GM23248 (cell line): ENCODE measurements at regions not wholly inside any gene's neighbourhood (a gene's known extent, or its start where the extent isn't known, plus 50 kb on each side); places are given as distances from the start of the nearest gene placed in this dataset.

Experiments
- DNase-seq: peaks from one replicate; pipeline ENCODE4 v3.0.0-alpha.2; 2015
- H2AFZ ChIP-seq: fragments of 200-600 bp; sonication (generic); 2 replicates; pipeline ENCODE4 v1.6.1; 2016; ENCODE audit warnings: antibody characterized with exemption
- H3F3A ChIP-seq: fragments of 200-600 bp; sonication (generic); 2 replicates; pipeline ENCODE4 v1.6.1; 2016; ENCODE audit warnings: mild to moderate bottlenecking, antibody characterized with exemption, mixed run types; ENCODE audit not compliant: insufficient read depth
- H3K27ac ChIP-seq: fragments of 200-600 bp; sonication (generic); 2 replicates; pipeline ENCODE4 v1.5.1; 2016; ENCODE audit warnings: mild to moderate bottlenecking
- H3K27me3 ChIP-seq: fragments of 200-600 bp; sonication (generic); replicated peaks from 2 replicates; pipeline ENCODE4 v1.6.1; 2016; ENCODE audit warnings: mild to moderate bottlenecking; ENCODE audit not compliant: insufficient read depth
- H3K36me3 ChIP-seq: fragments of 200-600 bp; sonication (generic); 2 replicates; pipeline ENCODE4 v1.6.1; 2016; ENCODE audit warnings: low read depth, mild to moderate bottlenecking
- H3K4me1 ChIP-seq: fragments of 200-600 bp; sonication (generic); 2 replicates; pipeline ENCODE4 v1.6.1; 2016; ENCODE audit warnings: mild to moderate bottlenecking; ENCODE audit not compliant: insufficient read depth
- H3K4me2 ChIP-seq: fragments of 200-600 bp; sonication (generic); one replicate; pipeline ENCODE4 v1.6.1; 2016; ENCODE audit warnings: mild to moderate bottlenecking; ENCODE audit not compliant: unreplicated experiment
- H3K4me3 ChIP-seq: fragments of 200-600 bp; sonication (generic); 2 replicates; pipeline ENCODE4 v1.5.1; 2016; ENCODE audit warnings: mild to moderate bottlenecking
- H3K79me2 ChIP-seq: fragments of 200-600 bp; sonication (generic); 2 replicates; pipeline ENCODE4 v1.6.1; 2016; ENCODE audit warnings: mild to moderate bottlenecking; ENCODE audit not compliant: insufficient read depth
- H3K9ac ChIP-seq: fragments of 200-600 bp; sonication (generic); 2 replicates; pipeline ENCODE4 v1.6.1; 2016; ENCODE audit warnings: mild to moderate bottlenecking
- H3K9me2 ChIP-seq: fragments of 200-600 bp; sonication (generic); 2 replicates; pipeline ENCODE4 v1.6.1; 2016; ENCODE audit warnings: mixed run types, mild to moderate bottlenecking, moderate library complexity; ENCODE audit not compliant: insufficient read depth
- H3K9me3 ChIP-seq: fragments of 200-600 bp; sonication (generic); one replicate; pipeline ENCODE4 v1.6.1; 2017; ENCODE audit warnings: low read depth
- H4K20me1 ChIP-seq: fragments of 200-600 bp; sonication (generic); 2 replicates; pipeline ENCODE4 v1.6.0; 2016; ENCODE audit not compliant: insufficient read depth
- EZH2 ChIP-seq: fragments of 200-600 bp; sonication (generic); IDR thresholded peaks from 2 replicates; pipeline ENCODE4 v1.6.1; 2018; ENCODE audit warnings: antibody characterized with exemption, mild to moderate bottlenecking; ENCODE audit not compliant: insufficient read depth, poor library complexity, severe bottlenecking
- EZH2phosphoT487 ChIP-seq: fragments of 200-600 bp; sonication (generic); IDR thresholded peaks from 2 replicates; pipeline ENCODE4 v1.6.1; 2018; ENCODE audit warnings: antibody characterized with exemption, moderate library complexity, mild to moderate bottlenecking, low read depth; ENCODE audit not compliant: insufficient read depth
- WGBS, 2 experiments: methylation state at CpG; one replicate each; pipeline ENCODE4 v1.1.6; 2015 to 2017; ENCODE audit warnings: low lambda C conversion rate in 2 of 2, low coverage in 1 of 2; ENCODE audit errors: missing lambda C conversion rate in 2 of 2; 5-methylcytosine and 5-hydroxymethylcytosine counted together
- in situ Hi-C: fragments of 300-500 bp; cut with MboI; formaldehyde crosslinking; loops from 2 replicates; pipeline ENCODE4 v1.15.0; 2020

DNA sequence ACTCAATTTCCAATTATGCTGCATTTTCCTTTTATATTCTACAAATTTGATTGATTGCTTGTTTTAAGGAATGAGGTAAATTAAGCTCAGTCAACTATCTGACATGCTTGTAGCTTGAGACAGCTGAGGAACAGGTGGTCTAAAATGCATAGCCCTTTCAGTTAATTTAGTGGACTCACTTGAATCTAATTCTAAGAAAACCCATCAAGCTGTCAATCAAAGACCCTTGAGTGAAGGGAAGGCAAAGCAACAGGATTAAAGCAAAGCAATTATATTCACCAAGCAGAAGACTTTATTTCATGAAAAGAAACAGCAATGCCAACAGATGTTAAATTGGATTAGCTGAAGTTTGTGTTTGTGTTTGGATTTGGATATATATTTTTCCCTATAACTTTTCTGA lies 228.5 kb downstream of the ARPP21 start:
- in situ Hi-C loops = no loop called here
- Histone ChIP-seq H3K9ac (no peak overlapping the region), H3K4me2 (no peak overlapping the region), H3K27me3 (no peaks in the 10 kb centered on the region; the same call in 1 of the 2 replicates), H3K27ac (no peak overlapping the region), H3K79me2 (no peaks in the 10 kb centered on the region), H2AFZ (no peak overlapping the region), H3K9me2 (no peaks in the 10 kb centered on the region), H3F3A (no peaks in the 10 kb centered on the region), H3K4me1 (no peaks in the 10 kb centered on the region), H4K20me1 (no peaks in the 10 kb centered on the region; the same call in 1 of the 2 replicates), H3K9me3 (no peaks in the 10 kb centered on the region), H3K4me3 (no peak overlapping the region), H3K36me3 (no peaks in the 10 kb centered on the region)
- TF ChIP-seq EZH2 (no peak), EZH2phosphoT487 (no peak)
- DNase-seq = no peak

DNA sequence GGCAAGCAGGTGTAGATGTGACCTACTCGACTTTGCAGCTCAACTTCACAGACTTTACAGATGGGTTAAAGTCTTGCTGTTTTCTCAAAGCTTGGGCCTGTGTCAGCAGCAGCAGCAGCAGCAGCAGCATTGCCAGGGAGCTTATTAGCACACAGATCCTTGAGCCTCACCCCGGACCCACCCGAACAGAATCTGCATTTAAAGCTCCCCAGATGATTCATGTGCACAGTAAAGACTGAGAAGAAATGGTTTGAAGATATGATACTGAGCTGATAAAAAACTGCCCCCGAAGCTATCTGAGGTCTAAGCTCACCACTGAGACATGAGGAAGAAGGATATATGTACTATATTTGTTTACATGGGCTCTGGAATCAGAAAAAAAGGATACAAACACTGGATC lies 231.7 kb downstream of the ARPP21 start:
- Histone ChIP-seq H3K9me2 (no peaks in the 10 kb centered on the region), H3F3A (no peaks in the 10 kb centered on the region), H3K27me3 (no peaks in the 10 kb centered on the region; the same call in 1 of the 2 replicates), H3K79me2 (no peaks in the 10 kb centered on the region), H4K20me1 (no peaks in the 10 kb centered on the region; the same call in 1 of the 2 replicates), H2AFZ (no peak overlapping the region), H3K9me3 (no peaks in the 10 kb centered on the region), H3K4me3 (no peak overlapping the region), H3K4me2 (no peak overlapping the region), H3K36me3 (no peaks in the 10 kb centered on the region), H3K9ac (no peak overlapping the region), H3K27ac (no peak overlapping the region), H3K4me1 (no peaks in the 10 kb centered on the region)
- WGBS, 2 experiments = 8 to 11% methylated on average over 4 of the region's 4 CpGs
- no peak for DNase-seq
- TF ChIP-seq EZH2phosphoT487 (no peak), EZH2 (no peak)
- in situ Hi-C loops = no loop called here

DNA sequence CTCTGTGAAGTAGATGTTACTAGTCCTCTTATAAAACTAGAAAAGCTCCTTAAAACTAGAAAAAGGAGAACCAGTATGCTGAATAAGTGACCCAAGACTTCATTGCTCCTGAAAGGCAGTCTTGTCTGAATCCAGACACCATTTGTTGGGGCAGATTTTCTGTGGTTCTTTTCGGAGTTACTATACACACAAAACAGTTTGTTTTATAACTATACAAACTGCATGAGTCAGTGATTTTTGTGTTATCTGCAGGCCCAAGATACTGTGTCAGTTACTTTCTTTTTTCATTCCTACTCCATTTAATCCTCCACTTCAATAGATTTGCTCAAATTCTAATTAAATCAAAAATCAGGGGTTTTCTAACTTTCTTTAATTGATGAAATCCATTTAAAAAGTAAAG lies 244.6 kb downstream of the ARPP21 start:
- WGBS, 2 experiments = 42 to 46% methylated on average over 1 of the region's 1 CpG

DNA sequence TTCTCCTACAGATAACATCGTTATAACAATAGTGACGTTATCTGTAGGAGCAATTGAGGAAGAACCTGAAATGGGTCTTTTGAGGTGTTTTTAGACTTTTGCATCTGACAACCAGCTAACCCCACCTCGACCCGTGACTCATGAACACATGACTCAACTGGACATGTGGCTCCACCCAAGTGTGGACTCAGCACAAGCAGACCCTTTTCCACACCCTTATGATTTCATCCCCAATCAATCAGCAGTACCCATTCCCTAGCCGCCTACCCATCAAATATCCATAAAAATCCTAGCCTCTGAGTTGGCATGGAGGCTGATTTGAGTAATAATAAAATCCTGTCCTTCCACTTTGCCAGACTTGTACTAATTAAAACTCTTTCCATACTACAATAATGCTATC lies 255.4 kb downstream of the ARPP21 start:
- H3K9me3 ChIP-seq = no peaks in the 10 kb centered on the region
- no peaks in the 10 kb centered on the region for H3K79me2 ChIP-seq
- H3K36me3 ChIP-seq = no peaks in the 10 kb centered on the region
- H3K9ac ChIP-seq = no peak overlapping the region
- no peak overlapping the region for H3K4me3 ChIP-seq
- DNase-seq = peak; percentile 15
- H3K4me1 ChIP-seq = no peaks in the 10 kb centered on the region
- in situ Hi-C loops = no loop called here
- no peaks in the 10 kb centered on the region for H3K9me2 ChIP-seq
- no peak overlapping the region for H3K27ac ChIP-seq
- TF ChIP-seq EZH2 (no peak), EZH2phosphoT487 (no peak)
- 54 to 60% methylated on average over 5 of the region's 5 CpGs for WGBS, 2 experiments
- H4K20me1 ChIP-seq = no peaks in the 10 kb centered on the region
- H3K27me3 ChIP-seq = no peaks in the 10 kb centered on the region; the same call in 1 of the 2 replicates
- no peak overlapping the region for H2AFZ ChIP-seq
- no peak overlapping the region for H3K4me2 ChIP-seq
- no peaks in the 10 kb centered on the region for H3F3A ChIP-seq

More for the DNA sequence above, 244.6 kb downstream of the ARPP21 start:
- Histone ChIP-seq H3K27me3 (no peaks in the 10 kb centered on the region), H3K9me2 (no peaks in the 10 kb centered on the region), H3K27ac (no peak overlapping the region), H3K4me2 (no peak overlapping the region), H3K4me3 (no peak overlapping the region), H3F3A (no peaks in the 10 kb centered on the region), H3K9ac (no peak overlapping the region), H3K36me3 (no peaks in the 10 kb centered on the region), H3K4me1 (no peaks in the 10 kb centered on the region), H4K20me1 (no peaks in the 10 kb centered on the region), H3K79me2 (no peaks in the 10 kb centered on the region), H2AFZ (no peak overlapping the region), H3K9me3 (no peaks in the 10 kb centered on the region)
- DNase-seq = no peak
- in situ Hi-C loops = no loop called here
- TF ChIP-seq EZH2 (no peak), EZH2phosphoT487 (no peak)

DNA sequence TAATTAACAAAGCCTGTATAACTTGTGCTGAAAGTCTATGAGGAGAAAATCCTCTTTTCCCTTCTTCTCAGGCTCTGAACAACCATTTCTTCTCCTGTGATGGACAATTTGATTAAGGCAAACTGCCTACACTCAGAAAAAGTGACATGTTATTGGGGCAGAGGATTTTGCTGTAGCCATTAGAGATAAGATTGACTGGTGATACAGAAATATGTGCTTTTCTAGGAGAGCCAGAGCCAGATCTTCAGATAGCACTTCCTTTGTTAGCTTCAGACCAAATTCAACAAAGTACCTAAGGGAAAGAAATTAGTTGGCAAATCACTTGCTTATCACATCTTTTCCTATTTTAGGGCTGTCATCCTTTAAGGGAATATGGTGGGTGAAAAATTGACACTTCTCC lies 259.9 kb downstream of the ARPP21 start:
- no peak overlapping the region for H3K27ac ChIP-seq
- no peaks in the 10 kb centered on the region for H3F3A ChIP-seq
- no peak overlapping the region for H3K4me3 ChIP-seq
- H2AFZ ChIP-seq = no peak overlapping the region
- no peaks in the 10 kb centered on the region for H3K36me3 ChIP-seq
- no peaks in the 10 kb centered on the region for H3K9me2 ChIP-seq
- H3K4me1 ChIP-seq = no peaks in the 10 kb centered on the region
- no peaks in the 10 kb centered on the region for H3K9me3 ChIP-seq
- in situ Hi-C loops = no loop called here
- TF ChIP-seq EZH2 (no peak), EZH2phosphoT487 (no peak)
- H3K79me2 ChIP-seq = no peaks in the 10 kb centered on the region
- no peak overlapping the region for H3K4me2 ChIP-seq
- H4K20me1 ChIP-seq = no peaks in the 10 kb centered on the region
- no peaks in the 10 kb centered on the region; the same call in 1 of the 2 replicates for H3K27me3 ChIP-seq
- no peak overlapping the region for H3K9ac ChIP-seq
- DNase-seq = no peak
